PC-9 (cell line): ENCODE measurements at regions not wholly inside any gene's neighbourhood (a gene's known extent, or its start where the extent isn't known, plus 50 kb on each side); places are given as distances from the start of the nearest gene placed in this dataset.

Source experiments
- BruUV-seq: library from RNA; stranded (reverse); fragments of 400-500 nt; replicated peaks from 2 replicates; lab custom pipeline; 2021; lab: Mats Ljungman, UMichigan
- CTCF ChIA-PET: fragments of 300-600 bp; sonication (Branson Sonifier 250); formaldehyde crosslinking; loops from one replicate; lab custom pipeline; 2022; ENCODE audit warnings: antibody characterized with exemption; lab: Charles Lee
- POLR2A ChIA-PET: fragments of 300-600 bp; sonication (Branson Sonifier 250); formaldehyde crosslinking; loops from one replicate; lab custom pipeline; 2022; ENCODE audit warnings: antibody characterized with exemption; ENCODE audit not compliant: unreplicated experiment; lab: Charles Lee
- DNase-seq, 2 experiments: peaks; one replicate each; pipeline versions ENCODE4 v3.0.0 to v3.0.0-alpha.2; 2015 to 2022; ENCODE audit warnings: mixed read lengths in 1 of 2
- H2AFZ ChIP-seq: fragments of 200-600 bp; sonication (generic); 2 replicates; pipeline ENCODE4 v1.8.1; 2017; ENCODE audit warnings: antibody characterized with exemption
- H3F3A ChIP-seq: fragments of 200-600 bp; sonication (generic); 2 replicates; pipeline ENCODE4 v1.8.1; 2017; ENCODE audit warnings: antibody characterized with exemption, mild to moderate bottlenecking, low read depth; ENCODE audit not compliant: insufficient read depth
- H3K27ac ChIP-seq: fragments of 200-600 bp; sonication (generic); 2 replicates; pipeline ENCODE4 v1.6.1; 2016; ENCODE audit warnings: mixed run types
- H3K27me3 ChIP-seq: fragments of 200-600 bp; sonication (generic); 2 replicates; pipeline ENCODE4 v1.6.1; 2016; ENCODE audit warnings: low read depth, mixed run types; ENCODE audit not compliant: insufficient read depth
- H3K36me3 ChIP-seq: fragments of 200-600 bp; sonication (generic); 2 replicates; pipeline ENCODE4 v1.6.1; 2016; ENCODE audit warnings: low read depth, mixed run types
- H3K4me1 ChIP-seq: fragments of 200-600 bp; sonication (generic); replicated peaks from 2 replicates; pipeline ENCODE4 v1.6.1; 2016; ENCODE audit warnings: mixed run types; ENCODE audit not compliant: insufficient read depth
- H3K4me2 ChIP-seq: fragments of 200-600 bp; sonication (generic); 2 replicates; pipeline ENCODE4 v1.6.1; 2017; ENCODE audit warnings: mixed run types
- H3K4me3 ChIP-seq: fragments of 200-600 bp; sonication (generic); 2 replicates; pipeline ENCODE4 v1.6.1; 2016; ENCODE audit warnings: mixed run types
- H3K79me2 ChIP-seq: fragments of 200-600 bp; sonication (generic); 2 replicates; pipeline ENCODE4 v1.6.1; 2017; ENCODE audit warnings: low read depth, mixed run types
- H3K9me2 ChIP-seq: fragments of 200-600 bp; sonication (generic); 2 replicates; pipeline ENCODE4 v1.8.1; 2017; ENCODE audit warnings: mild to moderate bottlenecking; ENCODE audit not compliant: insufficient read depth
- H3K9me3 ChIP-seq: fragments of 200-600 bp; sonication (generic); 2 replicates; pipeline ENCODE4 v1.8.1; 2016; ENCODE audit warnings: low read depth; ENCODE audit not compliant: insufficient read depth
- H4K20me1 ChIP-seq: fragments of 200-600 bp; sonication (generic); 2 replicates; pipeline ENCODE4 v1.8.1; 2017; ENCODE audit not compliant: insufficient read depth
- CTCF ChIP-seq: fragments of 200-600 bp; sonication (generic); conservative IDR thresholded peaks from 2 replicates; pipeline ENCODE4 v1.6.1; 2017; ENCODE audit warnings: mixed run types, antibody characterized with exemption, mild to moderate bottlenecking, moderate library complexity
- EZH2 ChIP-seq: fragments of 200-600 bp; sonication (generic); IDR thresholded peaks from 2 replicates; pipeline ENCODE4 v1.8.0; 2017; ENCODE audit warnings: antibody characterized with exemption, low read depth
- intact Hi-C: fragments of 100-400 bp; cut with micrococcal nuclease; formaldehyde crosslinking; loops from one replicate; pipeline ENCODE4 v1.10.0; 2022; ENCODE audit not compliant: unreplicated experiment

DNA sequence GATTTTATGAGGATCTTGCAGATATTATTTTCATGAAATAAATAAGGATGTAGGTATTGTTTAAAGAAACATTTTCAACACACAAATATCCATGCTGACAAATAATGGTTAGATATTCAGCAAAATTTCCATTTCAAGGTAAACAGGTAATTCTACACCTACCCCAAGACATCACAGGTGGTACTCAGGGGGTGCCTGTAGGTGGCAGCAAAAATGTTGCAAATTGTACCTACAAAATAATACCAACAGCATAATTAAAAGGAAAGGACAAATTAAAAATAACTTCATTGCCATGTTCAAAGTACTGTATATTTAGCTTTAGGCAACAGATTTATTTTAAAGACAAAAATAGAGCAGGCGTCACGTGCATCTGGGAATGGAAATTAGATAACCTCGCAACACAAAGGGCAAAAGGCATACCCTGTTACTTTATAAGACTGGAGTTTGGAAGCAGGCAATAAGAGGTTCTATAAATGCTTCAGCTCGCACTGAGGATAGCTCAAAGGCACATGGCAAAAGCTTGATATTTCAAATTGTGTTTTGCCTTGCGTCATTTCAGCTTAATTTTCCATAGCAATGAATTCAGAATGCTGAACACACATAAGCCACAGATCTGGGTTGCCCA is 630.5 kb downstream of the TDRD15 start:
- no peak overlapping the region for H3K27ac ChIP-seq
- H2AFZ ChIP-seq: no peak overlapping the region
- ChIA-PET CTCF (no interaction called here), POLR2A (no interaction called here)
- H3K4me2 ChIP-seq: no peak overlapping the region
- H3K9me3 ChIP-seq: no peaks in the 10 kb centered on the region
- no peaks in the 10 kb centered on the region for H3K36me3 ChIP-seq
- no peaks in the 10 kb centered on the region for H3K27me3 ChIP-seq
- intact Hi-C loops: no loop called here
- no peaks in the 10 kb centered on the region for H3K9me2 ChIP-seq
- TF ChIP-seq CTCF (peak; percentile 65), EZH2 (no peak)
- H3K79me2 ChIP-seq: no peaks in the 10 kb centered on the region
- no peak for DNase-seq
- no TSS peak for BruUV-seq
- H3K4me3 ChIP-seq: no peak overlapping the region
- no peaks in the 10 kb centered on the region for H3F3A ChIP-seq
- H3K4me1 ChIP-seq: no peaks in the 10 kb centered on the region
- H4K20me1 ChIP-seq: no peaks in the 10 kb centered on the region

GRCh38 chr2:21757805-21758430 is 634.1 kb downstream of the TDRD15 start:
- intact Hi-C loops: no loop called here
- ChIA-PET POLR2A (no interaction called here), CTCF (no interaction called here)
- no peak for DNase-seq
- no peak overlapping the region for H2AFZ ChIP-seq
- no peaks in the 10 kb centered on the region for H3K4me1 ChIP-seq
- H3K27me3 ChIP-seq: no peaks in the 10 kb centered on the region
- no peaks in the 10 kb centered on the region for H3K9me3 ChIP-seq
- H3K36me3 ChIP-seq: no peaks in the 10 kb centered on the region
- no peaks in the 10 kb centered on the region for H3K9me2 ChIP-seq
- H3K27ac ChIP-seq: no peak overlapping the region
- no TSS peak for BruUV-seq
- no peak overlapping the region for H3K4me2 ChIP-seq
- H3F3A ChIP-seq: no peaks in the 10 kb centered on the region; the same call in 1 of the 2 replicates
- TF ChIP-seq EZH2 (no peak), CTCF (no peak)
- H3K4me3 ChIP-seq: no peak overlapping the region
- H4K20me1 ChIP-seq: no peaks in the 10 kb centered on the region
- no peaks in the 10 kb centered on the region for H3K79me2 ChIP-seq

- H3F3A ChIP-seq: no peaks in the 10 kb centered on the region; the same call in 1 of the 2 replicates
- H3K4me1 ChIP-seq: no peaks in the 10 kb centered on the region
- no peaks in the 10 kb centered on the region for H3K79me2 ChIP-seq
- H3K9me2 ChIP-seq: no peaks in the 10 kb centered on the region
- H2AFZ ChIP-seq: no peak overlapping the region
- H3K36me3 ChIP-seq: no peaks in the 10 kb centered on the region
- no TSS peak for BruUV-seq
- TF ChIP-seq EZH2 (no peak), CTCF (no peak)
- CTCF ChIA-PET: interaction anchor here (0.6 kb wide), 1 partner anchor 1534 kb away, joined by 3 read pairs; no protein-coding TSS in a partner anchor
- no peaks in the 10 kb centered on the region for H3K9me3 ChIP-seq
- H3K4me3 ChIP-seq: no peak overlapping the region
- no peaks in the 10 kb centered on the region for H4K20me1 ChIP-seq
- POLR2A ChIA-PET: no interaction called here
- DNase-seq: no peak
- no peak overlapping the region for H3K27ac ChIP-seq
- intact Hi-C loops: no loop called here
- no peak overlapping the region for H3K4me2 ChIP-seq
- H3K27me3 ChIP-seq: no peaks in the 10 kb centered on the region
Observed at GRCh38 chr2:21759819-21760218, 636.1 kb downstream of the TDRD15 start.
